ENCODE measurements at regions not wholly inside any gene's neighbourhood (a gene's known extent, or its start where the extent isn't known, plus 50 kb on each side); places are given as distances from the start of the nearest gene placed in this dataset.

DNA sequence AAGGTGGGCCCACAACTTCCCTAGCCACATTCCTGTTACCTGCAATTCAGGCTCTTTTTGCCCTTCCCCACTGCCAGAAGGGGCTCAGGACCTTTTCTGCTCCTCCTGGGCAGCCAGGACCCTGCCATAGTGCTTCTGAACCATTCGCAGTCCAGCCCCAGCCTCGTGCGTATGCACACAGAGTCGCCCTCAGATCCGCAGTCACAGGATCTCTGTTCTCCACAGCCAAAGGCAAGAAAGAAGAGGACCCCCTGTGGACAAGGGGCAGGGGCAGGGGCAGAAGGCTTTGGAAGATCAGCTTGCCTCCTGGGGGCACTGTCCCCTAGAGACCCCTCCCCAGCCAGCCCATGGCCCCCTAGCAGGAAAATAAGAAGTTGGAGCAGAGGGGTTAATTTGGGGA lies 82.8 kb downstream of the PCDH1 start:
- TF ChIP-seq, protein P1, sequence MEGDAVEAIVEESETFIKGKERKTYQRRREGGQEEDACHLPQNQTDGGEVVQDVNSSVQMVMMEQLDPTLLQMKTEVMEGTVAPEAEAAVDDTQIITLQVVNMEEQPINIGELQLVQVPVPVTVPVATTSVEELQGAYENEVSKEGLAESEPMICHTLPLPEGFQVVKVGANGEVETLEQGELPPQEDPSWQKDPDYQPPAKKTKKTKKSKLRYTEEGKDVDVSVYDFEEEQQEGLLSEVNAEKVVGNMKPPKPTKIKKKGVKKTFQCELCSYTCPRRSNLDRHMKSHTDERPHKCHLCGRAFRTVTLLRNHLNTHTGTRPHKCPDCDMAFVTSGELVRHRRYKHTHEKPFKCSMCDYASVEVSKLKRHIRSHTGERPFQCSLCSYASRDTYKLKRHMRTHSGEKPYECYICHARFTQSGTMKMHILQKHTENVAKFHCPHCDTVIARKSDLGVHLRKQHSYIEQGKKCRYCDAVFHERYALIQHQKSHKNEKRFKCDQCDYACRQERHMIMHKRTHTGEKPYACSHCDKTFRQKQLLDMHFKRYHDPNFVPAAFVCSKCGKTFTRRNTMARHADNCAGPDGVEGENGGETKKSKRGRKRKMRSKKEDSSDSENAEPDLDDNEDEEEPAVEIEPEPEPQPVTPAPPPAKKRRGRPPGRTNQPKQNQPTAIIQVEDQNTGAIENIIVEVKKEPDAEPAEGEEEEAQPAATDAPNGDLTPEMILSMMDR (conservative IDR thresholded peaks at IDR 0.05; ENCODE audit: low read length) = no peak
- no peak for TF ChIP-seq EZH2phosphoT487 (IDR thresholded peaks at IDR 0.05; ENCODE audit: borderline replicate concordance, low read depth, low read length)
